ENCODE measurements at regions not wholly inside any gene's neighbourhood (a gene's known extent, or its start where the extent isn't known, plus 50 kb on each side); places are given as distances from the start of the nearest gene placed in this dataset.

DNA sequence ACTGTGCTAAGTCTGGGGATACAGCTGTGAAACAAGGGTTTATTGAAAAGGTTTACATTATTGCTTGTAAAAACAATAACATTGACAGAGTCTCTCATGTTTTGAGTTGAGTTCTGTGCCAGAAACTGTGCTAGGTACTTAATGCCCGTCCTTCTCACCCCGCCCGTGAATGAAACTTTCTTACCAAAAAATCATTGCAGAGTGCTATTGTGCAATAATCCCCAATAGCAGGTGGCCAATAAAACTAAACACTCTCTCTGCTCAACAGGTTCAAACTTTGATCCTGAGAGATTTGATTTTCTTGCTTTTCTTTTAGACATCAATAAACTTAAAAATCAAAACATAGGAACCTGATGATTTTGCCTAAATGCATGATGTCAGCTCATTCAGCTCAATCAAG is 441.6 kb downstream of the HAPSTR1 start:
- TF ChIP-seq, protein P1, sequence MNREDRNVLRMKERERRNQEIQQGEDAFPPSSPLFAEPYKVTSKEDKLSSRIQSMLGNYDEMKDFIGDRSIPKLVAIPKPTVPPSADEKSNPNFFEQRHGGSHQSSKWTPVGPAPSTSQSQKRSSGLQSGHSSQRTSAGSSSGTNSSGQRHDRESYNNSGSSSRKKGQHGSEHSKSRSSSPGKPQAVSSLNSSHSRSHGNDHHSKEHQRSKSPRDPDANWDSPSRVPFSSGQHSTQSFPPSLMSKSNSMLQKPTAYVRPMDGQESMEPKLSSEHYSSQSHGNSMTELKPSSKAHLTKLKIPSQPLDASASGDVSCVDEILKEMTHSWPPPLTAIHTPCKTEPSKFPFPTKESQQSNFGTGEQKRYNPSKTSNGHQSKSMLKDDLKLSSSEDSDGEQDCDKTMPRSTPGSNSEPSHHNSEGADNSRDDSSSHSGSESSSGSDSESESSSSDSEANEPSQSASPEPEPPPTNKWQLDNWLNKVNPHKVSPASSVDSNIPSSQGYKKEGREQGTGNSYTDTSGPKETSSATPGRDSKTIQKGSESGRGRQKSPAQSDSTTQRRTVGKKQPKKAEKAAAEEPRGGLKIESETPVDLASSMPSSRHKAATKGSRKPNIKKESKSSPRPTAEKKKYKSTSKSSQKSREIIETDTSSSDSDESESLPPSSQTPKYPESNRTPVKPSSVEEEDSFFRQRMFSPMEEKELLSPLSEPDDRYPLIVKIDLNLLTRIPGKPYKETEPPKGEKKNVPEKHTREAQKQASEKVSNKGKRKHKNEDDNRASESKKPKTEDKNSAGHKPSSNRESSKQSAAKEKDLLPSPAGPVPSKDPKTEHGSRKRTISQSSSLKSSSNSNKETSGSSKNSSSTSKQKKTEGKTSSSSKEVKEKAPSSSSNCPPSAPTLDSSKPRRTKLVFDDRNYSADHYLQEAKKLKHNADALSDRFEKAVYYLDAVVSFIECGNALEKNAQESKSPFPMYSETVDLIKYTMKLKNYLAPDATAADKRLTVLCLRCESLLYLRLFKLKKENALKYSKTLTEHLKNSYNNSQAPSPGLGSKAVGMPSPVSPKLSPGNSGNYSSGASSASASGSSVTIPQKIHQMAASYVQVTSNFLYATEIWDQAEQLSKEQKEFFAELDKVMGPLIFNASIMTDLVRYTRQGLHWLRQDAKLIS (CRISPR knock-in tag; IDR thresholded peaks at IDR 0.05; ENCODE audit: borderline replicate concordance): no peak
- TF ChIP-seq, protein P2, sequence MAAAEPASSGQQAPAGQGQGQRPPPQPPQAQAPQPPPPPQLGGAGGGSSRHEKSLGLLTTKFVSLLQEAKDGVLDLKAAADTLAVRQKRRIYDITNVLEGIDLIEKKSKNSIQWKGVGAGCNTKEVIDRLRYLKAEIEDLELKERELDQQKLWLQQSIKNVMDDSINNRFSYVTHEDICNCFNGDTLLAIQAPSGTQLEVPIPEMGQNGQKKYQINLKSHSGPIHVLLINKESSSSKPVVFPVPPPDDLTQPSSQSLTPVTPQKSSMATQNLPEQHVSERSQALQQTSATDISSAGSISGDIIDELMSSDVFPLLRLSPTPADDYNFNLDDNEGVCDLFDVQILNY (CRISPR knock-in tag; IDR thresholded peaks at IDR 0.05): no peak
- TF ChIP-seq TEAD4 (CRISPR knock-in tag; IDR thresholded peaks at IDR 0.05) (no peak), OVOL2 (CRISPR knock-in tag; IDR thresholded peaks at IDR 0.05; ENCODE audit: borderline replicate concordance) (no peak), ZNF423 (CRISPR knock-in tag; IDR thresholded peaks at IDR 0.05) (no peak), NFYB (CRISPR knock-in tag; conservative IDR thresholded peaks at IDR 0.05; ENCODE audit: low read depth) (no peak), ESRRA (CRISPR knock-in tag; IDR thresholded peaks at IDR 0.05; ENCODE audit: borderline replicate concordance) (no peak)
- TF ChIP-seq, protein P3, sequence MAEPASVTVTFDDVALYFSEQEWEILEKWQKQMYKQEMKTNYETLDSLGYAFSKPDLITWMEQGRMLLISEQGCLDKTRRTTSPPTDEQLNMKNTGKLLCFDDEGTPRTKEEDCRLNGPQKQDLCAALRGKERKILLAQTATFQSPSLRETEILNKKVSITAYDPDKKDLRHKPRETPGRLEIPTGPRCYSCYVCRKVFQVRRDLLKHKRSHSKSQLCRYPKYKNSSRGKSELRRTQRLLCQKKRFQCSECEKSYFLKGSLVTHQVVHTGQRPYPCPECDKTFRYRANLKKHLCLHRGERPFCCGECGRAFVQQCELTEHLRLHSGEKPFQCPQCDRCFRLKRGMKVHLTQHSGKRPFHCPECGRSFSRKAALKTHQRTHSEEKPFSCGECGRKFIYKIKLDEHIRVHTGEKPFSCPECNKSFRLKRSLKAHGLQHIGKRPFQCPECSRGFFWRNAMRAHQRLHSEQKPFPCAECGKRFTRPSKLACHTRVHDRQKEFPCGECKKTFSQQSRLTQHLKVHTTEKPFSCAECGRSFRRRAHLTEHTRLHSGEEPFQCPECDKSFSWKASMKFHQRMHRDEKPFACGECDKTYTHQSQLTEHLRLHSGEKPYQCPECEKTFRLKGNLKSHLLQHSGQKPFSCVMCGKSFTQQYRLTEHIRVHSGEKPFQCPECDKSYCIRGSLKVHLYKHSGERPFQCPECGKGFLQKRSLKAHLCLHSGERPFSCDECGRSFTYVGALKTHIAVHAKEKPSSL (CRISPR knock-in tag; conservative IDR thresholded peaks at IDR 0.05): no peak
- TF ChIP-seq, protein P4, sequence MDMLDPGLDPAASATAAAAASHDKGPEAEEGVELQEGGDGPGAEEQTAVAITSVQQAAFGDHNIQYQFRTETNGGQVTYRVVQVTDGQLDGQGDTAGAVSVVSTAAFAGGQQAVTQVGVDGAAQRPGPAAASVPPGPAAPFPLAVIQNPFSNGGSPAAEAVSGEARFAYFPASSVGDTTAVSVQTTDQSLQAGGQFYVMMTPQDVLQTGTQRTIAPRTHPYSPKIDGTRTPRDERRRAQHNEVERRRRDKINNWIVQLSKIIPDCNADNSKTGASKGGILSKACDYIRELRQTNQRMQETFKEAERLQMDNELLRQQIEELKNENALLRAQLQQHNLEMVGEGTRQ (CRISPR knock-in tag; IDR thresholded peaks at IDR 0.05): no peak
- TF ChIP-seq, protein P5, sequence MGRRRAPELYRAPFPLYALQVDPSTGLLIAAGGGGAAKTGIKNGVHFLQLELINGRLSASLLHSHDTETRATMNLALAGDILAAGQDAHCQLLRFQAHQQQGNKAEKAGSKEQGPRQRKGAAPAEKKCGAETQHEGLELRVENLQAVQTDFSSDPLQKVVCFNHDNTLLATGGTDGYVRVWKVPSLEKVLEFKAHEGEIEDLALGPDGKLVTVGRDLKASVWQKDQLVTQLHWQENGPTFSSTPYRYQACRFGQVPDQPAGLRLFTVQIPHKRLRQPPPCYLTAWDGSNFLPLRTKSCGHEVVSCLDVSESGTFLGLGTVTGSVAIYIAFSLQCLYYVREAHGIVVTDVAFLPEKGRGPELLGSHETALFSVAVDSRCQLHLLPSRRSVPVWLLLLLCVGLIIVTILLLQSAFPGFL (CRISPR knock-in tag; IDR thresholded peaks at IDR 0.05; ENCODE audit: borderline replicate concordance): no peak

All from WTC11 (cell line).